ENCODE measurements at regions not wholly inside any gene's neighbourhood (a gene's known extent, or its start where the extent isn't known, plus 50 kb on each side); places are given as distances from the start of the nearest gene placed in this dataset.
"Not testable (repeated sequence)": the region's sequence is repeated elsewhere in the genome, so short reads cannot be mapped to it uniquely, and the experiment has no call there.

DNA sequence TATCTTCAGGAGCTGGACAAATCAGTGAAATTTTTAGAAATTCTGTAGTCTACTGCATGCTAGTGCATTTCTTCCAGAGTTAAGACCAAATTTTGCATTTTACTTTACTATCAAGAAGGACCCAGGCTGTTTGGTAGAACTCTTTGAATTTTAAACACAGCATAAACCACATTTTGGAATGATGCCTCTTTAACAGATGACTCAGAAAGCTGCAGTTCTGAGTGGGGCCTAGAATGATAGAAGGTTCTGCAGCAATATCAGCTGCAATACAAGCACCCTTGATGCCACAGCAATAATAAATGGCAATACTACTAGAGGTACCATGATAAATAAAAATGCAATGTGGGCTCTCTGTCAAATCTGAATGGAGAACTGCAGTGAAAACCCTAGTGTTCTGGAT, 198.7 kb downstream of the TMA16 start:
- Mint-ChIP-seq H3K9me3 (no peaks in the 10 kb centered on the region), H3K27ac (no peak overlapping the region), H3K36me3 (no peaks in the 10 kb centered on the region), H3K4me1 (ENCODE audit: unreplicated experiment) (no peaks in the 10 kb centered on the region), H3K27me3 (no peaks in the 10 kb centered on the region), H3K4me3 (no peak overlapping the region)
- DNase-seq (ENCODE audit: extremely low spot score, unreplicated experiment) = no peak
- TF ChIP-seq, protein P1, sequence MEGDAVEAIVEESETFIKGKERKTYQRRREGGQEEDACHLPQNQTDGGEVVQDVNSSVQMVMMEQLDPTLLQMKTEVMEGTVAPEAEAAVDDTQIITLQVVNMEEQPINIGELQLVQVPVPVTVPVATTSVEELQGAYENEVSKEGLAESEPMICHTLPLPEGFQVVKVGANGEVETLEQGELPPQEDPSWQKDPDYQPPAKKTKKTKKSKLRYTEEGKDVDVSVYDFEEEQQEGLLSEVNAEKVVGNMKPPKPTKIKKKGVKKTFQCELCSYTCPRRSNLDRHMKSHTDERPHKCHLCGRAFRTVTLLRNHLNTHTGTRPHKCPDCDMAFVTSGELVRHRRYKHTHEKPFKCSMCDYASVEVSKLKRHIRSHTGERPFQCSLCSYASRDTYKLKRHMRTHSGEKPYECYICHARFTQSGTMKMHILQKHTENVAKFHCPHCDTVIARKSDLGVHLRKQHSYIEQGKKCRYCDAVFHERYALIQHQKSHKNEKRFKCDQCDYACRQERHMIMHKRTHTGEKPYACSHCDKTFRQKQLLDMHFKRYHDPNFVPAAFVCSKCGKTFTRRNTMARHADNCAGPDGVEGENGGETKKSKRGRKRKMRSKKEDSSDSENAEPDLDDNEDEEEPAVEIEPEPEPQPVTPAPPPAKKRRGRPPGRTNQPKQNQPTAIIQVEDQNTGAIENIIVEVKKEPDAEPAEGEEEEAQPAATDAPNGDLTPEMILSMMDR (conservative IDR thresholded peaks at IDR 0.05) = no peak

DNA sequence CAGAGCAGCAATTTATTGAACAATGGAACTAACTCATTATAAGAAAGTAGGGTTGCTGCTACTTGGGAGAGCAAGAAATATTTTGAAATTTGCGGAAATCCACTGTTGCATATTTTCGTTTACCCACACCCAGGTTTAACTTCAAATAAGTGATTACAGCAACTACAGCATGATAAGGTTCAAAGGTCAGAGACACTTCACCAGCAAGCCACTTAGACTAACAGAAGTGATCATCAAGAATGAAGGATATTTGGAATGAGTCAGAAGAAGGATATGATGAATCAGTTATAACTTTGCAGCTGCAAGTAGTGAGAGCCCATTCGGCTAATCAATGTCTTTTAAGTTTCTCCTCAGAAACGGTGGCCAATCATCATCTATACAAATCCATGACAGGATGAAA, 199.3 kb downstream of the TMA16 start:
- Mint-ChIP-seq H3K27me3 (no peaks in the 10 kb centered on the region), H3K4me3 (no peak overlapping the region), H3K4me1 (ENCODE audit: unreplicated experiment) (no peaks in the 10 kb centered on the region), H3K27ac (no peak overlapping the region), H3K36me3 (no peaks in the 10 kb centered on the region), H3K9me3 (no peaks in the 10 kb centered on the region)
- DNase-seq (ENCODE audit: extremely low spot score, unreplicated experiment) = no peak
- TF ChIP-seq, protein P1 (conservative IDR thresholded peaks at IDR 0.05) = no peak

DNA sequence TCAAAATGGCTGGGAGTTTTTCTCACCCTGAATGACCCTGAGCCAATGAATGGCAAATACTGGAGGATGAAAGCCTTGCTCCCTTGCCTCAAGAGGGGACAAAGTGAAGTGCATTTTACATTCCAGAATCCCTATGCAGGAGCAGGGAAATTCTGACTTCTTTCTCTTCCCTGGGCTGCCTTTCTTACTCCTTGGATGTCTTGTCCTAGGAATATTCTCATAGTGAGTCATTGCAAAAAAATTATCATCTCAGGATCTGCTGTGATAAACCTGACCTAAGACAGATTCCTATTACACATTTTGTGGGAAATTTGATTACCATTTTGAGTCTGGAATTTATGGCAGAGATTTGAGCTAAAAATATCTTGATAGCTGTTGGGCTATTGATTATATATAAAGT, 199.9 kb downstream of the TMA16 start:
- DNase-seq (ENCODE audit: extremely low spot score, unreplicated experiment) = no peak
- H3K36me3 Mint-ChIP-seq = no peaks in the 10 kb centered on the region
- no peaks in the 10 kb centered on the region for H3K4me1 Mint-ChIP-seq (ENCODE audit: unreplicated experiment)
- no peak overlapping the region for H3K27ac Mint-ChIP-seq
- H3K27me3 Mint-ChIP-seq = no peaks in the 10 kb centered on the region
- no peaks in the 10 kb centered on the region for H3K9me3 Mint-ChIP-seq
- TF ChIP-seq, protein P1 (conservative IDR thresholded peaks at IDR 0.05) = no peak
- no peak overlapping the region for H3K4me3 Mint-ChIP-seq

DNA sequence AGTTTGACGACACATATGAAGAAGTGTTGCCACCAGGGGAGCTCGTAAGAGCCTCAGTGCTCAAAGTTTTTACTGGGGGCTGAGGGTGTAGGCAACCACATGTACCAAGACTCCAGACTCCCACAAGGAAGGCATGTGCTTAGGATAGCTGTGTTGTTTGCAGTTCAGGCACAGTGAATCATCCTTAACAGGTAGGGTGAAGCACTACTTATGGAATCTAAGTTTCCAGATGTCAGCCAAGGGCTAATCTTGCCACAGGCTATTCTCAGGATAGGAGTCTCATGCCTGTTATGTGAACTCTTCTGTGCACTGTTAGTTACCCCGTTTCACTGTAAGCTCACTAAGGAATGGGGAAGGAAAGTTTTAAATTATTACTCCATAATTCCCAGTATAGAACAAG, 202.6 kb downstream of the TMA16 start:
- no peaks in the 10 kb centered on the region for H3K9me3 Mint-ChIP-seq
- no peak overlapping the region for H3K4me3 Mint-ChIP-seq

DNA sequence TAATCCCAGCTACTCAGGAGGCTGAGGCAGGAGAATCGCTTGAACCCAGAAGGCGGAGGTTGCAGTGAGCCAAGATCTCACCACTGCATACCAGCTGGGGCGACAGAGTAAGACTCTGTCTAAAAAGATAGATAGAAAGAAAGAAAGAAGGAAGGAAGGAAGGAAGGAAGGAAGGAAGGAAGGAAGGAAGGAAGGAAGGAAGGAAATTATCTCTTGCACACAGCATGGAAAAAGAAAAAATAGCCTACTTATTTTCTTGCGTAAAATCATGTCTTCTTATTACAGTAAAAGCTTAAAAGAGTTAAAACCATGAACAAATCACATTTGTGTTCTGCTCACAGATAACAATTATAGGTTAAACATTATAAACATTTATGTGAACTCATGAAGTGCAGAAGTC, 205.9 kb downstream of the TMA16 start:
- H3K9me3 Mint-ChIP-seq; H3K4me3 Mint-ChIP-seq; H3K36me3 Mint-ChIP-seq; H3K4me1 Mint-ChIP-seq (ENCODE audit: unreplicated experiment); H3K27ac Mint-ChIP-seq; H3K27me3 Mint-ChIP-seq; DNase-seq (ENCODE audit: extremely low spot score, unreplicated experiment): not testable (repeated sequence)

More for the DNA sequence above, 202.6 kb downstream of the TMA16 start:
- TF ChIP-seq, protein P1 (conservative IDR thresholded peaks at IDR 0.05) = no peak
- no peaks in the 10 kb centered on the region for H3K4me1 Mint-ChIP-seq (ENCODE audit: unreplicated experiment)
- H3K36me3 Mint-ChIP-seq = no peaks in the 10 kb centered on the region
- no peak for DNase-seq (ENCODE audit: extremely low spot score, unreplicated experiment)
- H3K27me3 Mint-ChIP-seq = no peaks in the 10 kb centered on the region
- H3K27ac Mint-ChIP-seq = no peak overlapping the region

GRCh38 chr4:163701916-163702315, 207.4 kb downstream of the TMA16 start:
- no peak overlapping the region for H3K27ac Mint-ChIP-seq
- no peaks in the 10 kb centered on the region for H3K27me3 Mint-ChIP-seq
- H3K36me3 Mint-ChIP-seq = no peaks in the 10 kb centered on the region

More at GRCh38 chr4:163701916-163702315, 207.4 kb downstream of the TMA16 start:
- TF ChIP-seq, protein P1 (conservative IDR thresholded peaks at IDR 0.05) = no peak
- Mint-ChIP-seq H3K9me3 (no peaks in the 10 kb centered on the region), H3K4me1 (ENCODE audit: unreplicated experiment) (no peaks in the 10 kb centered on the region), H3K4me3 (no peak overlapping the region)
- DNase-seq (ENCODE audit: extremely low spot score, unreplicated experiment) = no peak

Measured in type B pancreatic cell (in vitro differentiated cells).